Neural cell (in vitro differentiated cells): ENCODE measurements at regions not wholly inside any gene's neighbourhood (a gene's known extent, or its start where the extent isn't known, plus 50 kb on each side); places are given as distances from the start of the nearest gene placed in this dataset.

Experiments
- H2AFZ ChIP-seq: fragments of 200-600, 300-800 bp; sonication (generic), shearing (Covaris generic); 2 replicates; pipeline ENCODE4 v1.6.0; 2014; ENCODE audit warnings: low read depth, mild to moderate bottlenecking, antibody characterized with exemption, low read length, moderate library complexity
- H3F3A ChIP-seq: fragments of 200-600 bp; shearing (Covaris generic); 2 replicates; pipeline ENCODE4 v1.6.1; 2016; ENCODE audit warnings: mild to moderate bottlenecking, moderate library complexity, mixed read lengths, antibody characterized with exemption, low read length; ENCODE audit not compliant: insufficient read depth, poor library complexity, severe bottlenecking
- H3K27ac ChIP-seq: fragments of 200-600, 300-800 bp; sonication (generic), shearing (Covaris generic); 2 replicates; pipeline ENCODE4 v1.5.1; 2014; ENCODE audit warnings: mild to moderate bottlenecking, low read length, moderate library complexity
- H3K27me3 ChIP-seq: fragments of 300-800, 200-600 bp; sonication (generic), shearing (Covaris generic); 2 replicates; pipeline ENCODE4 v1.6.0; 2014; ENCODE audit warnings: mild to moderate bottlenecking, low read depth, low read length, moderate library complexity; ENCODE audit not compliant: insufficient read depth
- H3K36me3 ChIP-seq: fragments of 300-800, 200-600 bp; sonication (generic), shearing (Covaris generic); 2 replicates; pipeline ENCODE4 v1.5.1; 2014; ENCODE audit warnings: mild to moderate bottlenecking, antibody characterized with exemption, low read length, moderate library complexity; ENCODE audit not compliant: insufficient read depth
- H3K4me2 ChIP-seq: fragments of 300-800, 200-600 bp; sonication (generic), shearing (Covaris generic); 2 replicates; pipeline ENCODE4 v1.6.0; 2014; ENCODE audit warnings: mild to moderate bottlenecking, low read length
- H3K4me3 ChIP-seq: fragments of 300-800, 200-600 bp; sonication (generic), shearing (Covaris generic); 2 replicates; pipeline ENCODE4 v1.5.1; 2014; ENCODE audit warnings: mild to moderate bottlenecking, low read length, moderate library complexity
- H3K79me2 ChIP-seq: fragments of 200-600 bp; shearing (Covaris generic); replicated peaks from 2 replicates; pipeline ENCODE4 v1.6.0; 2014; ENCODE audit warnings: mild to moderate bottlenecking, low read length, moderate library complexity; ENCODE audit not compliant: insufficient read depth
- H3K9ac ChIP-seq: fragments of 300-800, 200-600 bp; sonication (generic), shearing (Covaris generic); 2 replicates; pipeline ENCODE4 v1.6.1; 2016; ENCODE audit warnings: mild to moderate bottlenecking, low read length, mixed read lengths
- H3K9me2 ChIP-seq: fragments of 200-600 bp; shearing (Covaris generic); 2 replicates; pipeline ENCODE4 v1.6.1; 2016; ENCODE audit warnings: mild to moderate bottlenecking, low read length, mixed read lengths; ENCODE audit not compliant: insufficient read depth
- H3K9me3 ChIP-seq: fragments of 200-600, 300-800 bp; sonication (generic), shearing (Covaris generic); 2 replicates; pipeline ENCODE4 v1.6.1; 2016; ENCODE audit warnings: mild to moderate bottlenecking, mixed run types, low read length, moderate library complexity, mixed read lengths
- H4K20me1 ChIP-seq: fragments of 200-600 bp; shearing (Covaris generic); 2 replicates; pipeline ENCODE4 v1.6.1; 2016; ENCODE audit warnings: mild to moderate bottlenecking, mixed run types; ENCODE audit not compliant: insufficient read depth
- CTCF ChIP-seq: fragments of 450-650 bp; IDR thresholded peaks from 2 replicates; pipeline ENCODE4 v1.5.1; 2014; ENCODE audit warnings: antibody characterized with exemption, mild to moderate bottlenecking, moderate library complexity; ENCODE audit not compliant: poor library complexity, severe bottlenecking
- EP300 ChIP-seq: fragments of 450-650 bp; conservative IDR thresholded peaks from 2 replicates; pipeline ENCODE4 v1.6.1; 2014; ENCODE audit warnings: antibody characterized with exemption, mild to moderate bottlenecking, moderate library complexity; ENCODE audit not compliant: poor library complexity, severe bottlenecking
- EZH2 ChIP-seq: fragments of 200-600, 300-800 bp; shearing (Covaris generic), sonication (generic); IDR thresholded peaks from 2 replicates; pipeline ENCODE4 v1.6.1; 2014; ENCODE audit warnings: antibody characterized with exemption, low read length, borderline replicate concordance, mild to moderate bottlenecking; ENCODE audit not compliant: insufficient read depth, poor library complexity, severe bottlenecking
- MXI1 ChIP-seq: fragments of 450-650 bp; conservative IDR thresholded peaks from 2 replicates; pipeline ENCODE4 v1.6.1; 2014; ENCODE audit warnings: antibody characterized with exemption, mild to moderate bottlenecking; ENCODE audit not compliant: poor library complexity, severe bottlenecking
- POLR2AphosphoS5 ChIP-seq: IDR thresholded peaks from 2 replicates; pipeline ENCODE4 v1.6.1; 2012
- RAD21 ChIP-seq: fragments of 450-650 bp; conservative IDR thresholded peaks from 2 replicates; pipeline ENCODE4 v1.6.1; 2014; ENCODE audit warnings: antibody characterized with exemption, mild to moderate bottlenecking, moderate library complexity
- SMC3 ChIP-seq: fragments of 450-650 bp; conservative IDR thresholded peaks from 2 replicates; pipeline ENCODE4 v1.6.1; 2014; ENCODE audit warnings: antibody characterized with exemption, mild to moderate bottlenecking, moderate library complexity; ENCODE audit not compliant: poor library complexity
- TAF1 ChIP-seq: IDR thresholded peaks from 2 replicates; pipeline ENCODE4 v1.6.1; 2012; ENCODE audit warnings: low read depth
- TF ChIP-seq, protein P1 (sequence below): IDR thresholded peaks from 2 replicates; pipeline ENCODE4 v1.6.1; 2012; ENCODE audit warnings: borderline replicate concordance

DNA sequence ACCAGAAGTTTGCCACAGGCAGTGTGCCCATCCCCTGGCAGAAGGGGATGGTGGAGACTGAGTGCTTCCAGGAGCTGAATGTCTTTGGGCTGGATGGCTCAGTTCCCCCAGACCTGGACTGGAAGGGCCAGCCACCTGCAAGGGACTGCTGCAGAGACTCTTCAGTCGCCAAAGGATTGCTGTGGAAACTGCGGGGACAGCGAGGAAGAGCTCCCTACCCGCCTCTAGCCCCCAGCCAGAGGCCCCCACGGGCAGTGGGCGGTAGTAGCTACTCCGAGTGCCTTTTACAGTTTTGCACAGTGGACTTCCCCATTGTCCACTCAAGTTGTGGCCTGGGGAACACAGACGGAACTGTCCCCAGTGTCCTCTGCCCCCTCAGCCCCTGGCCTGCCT is 138.5 kb downstream of the ZDHHC20 start:
- H4K20me1 ChIP-seq = no peaks in the 10 kb centered on the region
- no peak for TF ChIP-seq EP300
- TF ChIP-seq EZH2 = no peak
- TF ChIP-seq, protein P1, sequence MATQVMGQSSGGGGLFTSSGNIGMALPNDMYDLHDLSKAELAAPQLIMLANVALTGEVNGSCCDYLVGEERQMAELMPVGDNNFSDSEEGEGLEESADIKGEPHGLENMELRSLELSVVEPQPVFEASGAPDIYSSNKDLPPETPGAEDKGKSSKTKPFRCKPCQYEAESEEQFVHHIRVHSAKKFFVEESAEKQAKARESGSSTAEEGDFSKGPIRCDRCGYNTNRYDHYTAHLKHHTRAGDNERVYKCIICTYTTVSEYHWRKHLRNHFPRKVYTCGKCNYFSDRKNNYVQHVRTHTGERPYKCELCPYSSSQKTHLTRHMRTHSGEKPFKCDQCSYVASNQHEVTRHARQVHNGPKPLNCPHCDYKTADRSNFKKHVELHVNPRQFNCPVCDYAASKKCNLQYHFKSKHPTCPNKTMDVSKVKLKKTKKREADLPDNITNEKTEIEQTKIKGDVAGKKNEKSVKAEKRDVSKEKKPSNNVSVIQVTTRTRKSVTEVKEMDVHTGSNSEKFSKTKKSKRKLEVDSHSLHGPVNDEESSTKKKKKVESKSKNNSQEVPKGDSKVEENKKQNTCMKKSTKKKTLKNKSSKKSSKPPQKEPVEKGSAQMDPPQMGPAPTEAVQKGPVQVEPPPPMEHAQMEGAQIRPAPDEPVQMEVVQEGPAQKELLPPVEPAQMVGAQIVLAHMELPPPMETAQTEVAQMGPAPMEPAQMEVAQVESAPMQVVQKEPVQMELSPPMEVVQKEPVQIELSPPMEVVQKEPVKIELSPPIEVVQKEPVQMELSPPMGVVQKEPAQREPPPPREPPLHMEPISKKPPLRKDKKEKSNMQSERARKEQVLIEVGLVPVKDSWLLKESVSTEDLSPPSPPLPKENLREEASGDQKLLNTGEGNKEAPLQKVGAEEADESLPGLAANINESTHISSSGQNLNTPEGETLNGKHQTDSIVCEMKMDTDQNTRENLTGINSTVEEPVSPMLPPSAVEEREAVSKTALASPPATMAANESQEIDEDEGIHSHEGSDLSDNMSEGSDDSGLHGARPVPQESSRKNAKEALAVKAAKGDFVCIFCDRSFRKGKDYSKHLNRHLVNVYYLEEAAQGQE = no peak
- TF ChIP-seq SMC3 = no peak
- no peak for TF ChIP-seq CTCF
- TF ChIP-seq RAD21 = no peak
- TF ChIP-seq MXI1 = no peak
- no peak for TF ChIP-seq POLR2AphosphoS5
- TF ChIP-seq TAF1 = no peak
- no peaks in the 10 kb centered on the region for H3F3A ChIP-seq
- no peak overlapping the region for H3K4me2 ChIP-seq
- no peak overlapping the region for H3K9ac ChIP-seq
- no peak overlapping the region for H3K4me3 ChIP-seq
- no peaks in the 10 kb centered on the region for H3K9me2 ChIP-seq
- no peak overlapping the region for H3K27ac ChIP-seq
- H3K27me3 ChIP-seq = peaks cover 3% of the 10 kb centered on the region
- H2AFZ ChIP-seq = no peak overlapping the region
- no peaks in the 10 kb centered on the region for H3K79me2 ChIP-seq
- H3K36me3 ChIP-seq = no peaks in the 10 kb centered on the region
- H3K9me3 ChIP-seq = no peaks in the 10 kb centered on the region

- Histone ChIP-seq H3K79me2 (no peaks in the 10 kb centered on the region), H3K27me3 (peaks cover 8% of the 10 kb centered on the region), H3K4me2 (no peak overlapping the region), H3F3A (no peaks in the 10 kb centered on the region), H3K27ac (no peak overlapping the region), H2AFZ (no peak overlapping the region), H4K20me1 (no peaks in the 10 kb centered on the region), H3K9ac (no peak overlapping the region), H3K4me3 (no peak overlapping the region), H3K9me3 (no peaks in the 10 kb centered on the region), H3K36me3 (no peaks in the 10 kb centered on the region), H3K9me2 (no peaks in the 10 kb centered on the region)
- TF ChIP-seq SMC3 (no peak), EP300 (no peak), EZH2 (no peak), MXI1 (no peak), RAD21 (no peak), CTCF (no peak), TAF1 (no peak), POLR2AphosphoS5 (no peak)
- TF ChIP-seq, protein P1 = no peak
These were observed 137.8 kb downstream of the ZDHHC20 start for GRCh38 chr13:21321269-21321668.
